OCI-M2 (cell line): ENCODE measurements at regions not wholly inside any gene's neighbourhood (a gene's known extent, or its start where the extent isn't known, plus 50 kb on each side); places are given as distances from the start of the nearest gene placed in this dataset.

Experiments
- DNase-seq: peaks from one replicate; lab custom pipeline; 2025; ENCODE audit not compliant: unreplicated experiment; lab: John Stamatoyannopoulos, UW

- no peak for DNase-seq
These were observed 61.8 kb upstream of the EEPD1 start for GRCh38 chr7:36090976-36091873.

GRCh38 chr7:36091874-36092176, 61.2 kb upstream of the EEPD1 start:
- no peak for DNase-seq

- DNase-seq: no peak
These were observed 60.8 kb upstream of the EEPD1 start for GRCh38 chr7:36092221-36092771.

- no peak for DNase-seq
These were observed 56.5 kb upstream of the EEPD1 start for GRCh38 chr7:36096460-36097095.

- DNase-seq: no peak
These were observed 55.0 kb upstream of the EEPD1 start for GRCh38 chr7:36098096-36098495.

GRCh38 chr7:36100226-36100625, 52.8 kb upstream of the EEPD1 start:
- DNase-seq: no peak

GRCh38 chr7:36100634-36101033, 52.4 kb upstream of the EEPD1 start:
- no peak for DNase-seq
